Prostate gland (tissue), 2 donors: ENCODE measurements at regions not wholly inside any gene's neighbourhood (a gene's known extent, or its start where the extent isn't known, plus 50 kb on each side); places are given as distances from the start of the nearest gene placed in this dataset.

Experiments used
- POLR2A ChIP-seq: fragments of 450-650 bp; IDR thresholded peaks from one replicate; pipeline ENCODE4 v1.6.1; 2016; ENCODE audit warnings: antibody characterized with exemption, mild to moderate bottlenecking
- TF ChIP-seq, protein P1 (sequence below), 4 experiments: fragments of 200-600 bp in 2 of 4; fragments of 450-650 bp in 2 of 4; sonication (generic) in 2 of 4; IDR thresholded peaks; 1 replicate in 3 of 4; 2 replicates in 1 of 4; pipeline ENCODE4 v1.5.1; 2016 to 2019; ENCODE audit warnings: antibody characterized with exemption in 4 of 4, mild to moderate bottlenecking in 2 of 4, moderate library complexity in 2 of 4

DNA sequence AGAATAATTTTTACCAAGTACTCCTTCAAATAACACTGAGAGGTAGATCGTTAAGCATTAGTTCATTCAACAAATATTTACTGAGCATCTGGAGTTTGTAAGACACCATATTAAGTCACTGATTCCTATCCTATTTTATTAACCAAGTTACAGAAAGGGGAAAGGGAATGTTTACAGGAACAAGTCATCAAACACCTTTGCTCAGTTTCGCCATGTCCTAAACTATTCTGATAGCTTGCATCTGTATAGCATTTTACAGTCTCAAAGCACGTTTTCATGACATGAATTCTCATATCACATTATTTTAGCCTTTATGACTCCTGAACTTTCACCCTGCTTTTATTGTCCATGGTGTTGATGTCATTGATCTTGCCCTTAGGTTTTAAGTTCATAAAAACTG, 89.2 kb downstream of the AREG start:
- TF ChIP-seq, protein P1, sequence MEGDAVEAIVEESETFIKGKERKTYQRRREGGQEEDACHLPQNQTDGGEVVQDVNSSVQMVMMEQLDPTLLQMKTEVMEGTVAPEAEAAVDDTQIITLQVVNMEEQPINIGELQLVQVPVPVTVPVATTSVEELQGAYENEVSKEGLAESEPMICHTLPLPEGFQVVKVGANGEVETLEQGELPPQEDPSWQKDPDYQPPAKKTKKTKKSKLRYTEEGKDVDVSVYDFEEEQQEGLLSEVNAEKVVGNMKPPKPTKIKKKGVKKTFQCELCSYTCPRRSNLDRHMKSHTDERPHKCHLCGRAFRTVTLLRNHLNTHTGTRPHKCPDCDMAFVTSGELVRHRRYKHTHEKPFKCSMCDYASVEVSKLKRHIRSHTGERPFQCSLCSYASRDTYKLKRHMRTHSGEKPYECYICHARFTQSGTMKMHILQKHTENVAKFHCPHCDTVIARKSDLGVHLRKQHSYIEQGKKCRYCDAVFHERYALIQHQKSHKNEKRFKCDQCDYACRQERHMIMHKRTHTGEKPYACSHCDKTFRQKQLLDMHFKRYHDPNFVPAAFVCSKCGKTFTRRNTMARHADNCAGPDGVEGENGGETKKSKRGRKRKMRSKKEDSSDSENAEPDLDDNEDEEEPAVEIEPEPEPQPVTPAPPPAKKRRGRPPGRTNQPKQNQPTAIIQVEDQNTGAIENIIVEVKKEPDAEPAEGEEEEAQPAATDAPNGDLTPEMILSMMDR (IDR thresholded peaks at IDR 0.05), result no peak
- TF ChIP-seq POLR2A, result no peak
